GM12892 (cell line): ENCODE measurements at regions not wholly inside any gene's neighbourhood (a gene's known extent, or its start where the extent isn't known, plus 50 kb on each side); places are given as distances from the start of the nearest gene placed in this dataset.

Source experiments
- POLR2A ChIP-seq: IDR thresholded peaks from 2 replicates; pipeline ENCODE4 v1.6.1; 2011; ENCODE audit warnings: low read depth, low read length, control low read depth
- POLR2AphosphoS5 ChIP-seq: IDR thresholded peaks from 2 replicates; pipeline ENCODE4 v1.6.1; 2011; ENCODE audit warnings: low read depth, low read length, control low read depth
- TAF1 ChIP-seq: IDR thresholded peaks from 2 replicates; pipeline ENCODE4 v1.6.1; 2011; ENCODE audit warnings: low read depth, mild to moderate bottlenecking, control low read depth, low read length, borderline replicate concordance

GRCh38 chr11:91133361-91133760, 910.5 kb upstream of the CHORDC1 start:
- TF ChIP-seq POLR2A: no peak
- TF ChIP-seq POLR2AphosphoS5: no peak
- no peak for TF ChIP-seq TAF1
